ENCODE measurements at regions not wholly inside any gene's neighbourhood (a gene's known extent, or its start where the extent isn't known, plus 50 kb on each side); places are given as distances from the start of the nearest gene placed in this dataset.

- no peak for TF ChIP-seq CTCF (IDR thresholded peaks at IDR 0.05)
- TF ChIP-seq POLR2A (IDR thresholded peaks at IDR 0.05) = no peak
Measured at GRCh38 chr14:40464531-40464930, 1032.3 kb upstream of the FBXO33 start.
